Neural cell (in vitro differentiated cells): ENCODE measurements at regions not wholly inside any gene's neighbourhood (a gene's known extent, or its start where the extent isn't known, plus 50 kb on each side); places are given as distances from the start of the nearest gene placed in this dataset.

Experiments
- EP300 ChIP-seq: fragments of 450-650 bp; conservative IDR thresholded peaks from 2 replicates; pipeline ENCODE4 v1.6.1; 2014; ENCODE audit warnings: antibody characterized with exemption, mild to moderate bottlenecking, moderate library complexity; ENCODE audit not compliant: poor library complexity, severe bottlenecking
- TF ChIP-seq, protein P1 (sequence below): fragments of 450-650 bp; IDR thresholded peaks from 2 replicates; pipeline ENCODE4 v1.5.1; 2014; ENCODE audit warnings: antibody characterized with exemption, mild to moderate bottlenecking, moderate library complexity; ENCODE audit not compliant: poor library complexity, severe bottlenecking

GRCh38 chr9:79012561-79012960, 559.2 kb upstream of the TLE4 start:
- TF ChIP-seq, protein P1, sequence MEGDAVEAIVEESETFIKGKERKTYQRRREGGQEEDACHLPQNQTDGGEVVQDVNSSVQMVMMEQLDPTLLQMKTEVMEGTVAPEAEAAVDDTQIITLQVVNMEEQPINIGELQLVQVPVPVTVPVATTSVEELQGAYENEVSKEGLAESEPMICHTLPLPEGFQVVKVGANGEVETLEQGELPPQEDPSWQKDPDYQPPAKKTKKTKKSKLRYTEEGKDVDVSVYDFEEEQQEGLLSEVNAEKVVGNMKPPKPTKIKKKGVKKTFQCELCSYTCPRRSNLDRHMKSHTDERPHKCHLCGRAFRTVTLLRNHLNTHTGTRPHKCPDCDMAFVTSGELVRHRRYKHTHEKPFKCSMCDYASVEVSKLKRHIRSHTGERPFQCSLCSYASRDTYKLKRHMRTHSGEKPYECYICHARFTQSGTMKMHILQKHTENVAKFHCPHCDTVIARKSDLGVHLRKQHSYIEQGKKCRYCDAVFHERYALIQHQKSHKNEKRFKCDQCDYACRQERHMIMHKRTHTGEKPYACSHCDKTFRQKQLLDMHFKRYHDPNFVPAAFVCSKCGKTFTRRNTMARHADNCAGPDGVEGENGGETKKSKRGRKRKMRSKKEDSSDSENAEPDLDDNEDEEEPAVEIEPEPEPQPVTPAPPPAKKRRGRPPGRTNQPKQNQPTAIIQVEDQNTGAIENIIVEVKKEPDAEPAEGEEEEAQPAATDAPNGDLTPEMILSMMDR = no peak
- no peak for TF ChIP-seq EP300
